Sigmoid colon (tissue), 6 donors: ENCODE measurements at regions not wholly inside any gene's neighbourhood (a gene's known extent, or its start where the extent isn't known, plus 50 kb on each side); places are given as distances from the start of the nearest gene placed in this dataset.

Experiments
- DNase-seq: peaks from one replicate; pipeline ENCODE4 v3.0.0-alpha.2; 2019
- H3K27ac ChIP-seq, 4 donors: fragments of 200-600 bp; sonication (generic); one replicate each; pipeline ENCODE4 v1.5.1; 2016 to 2019; ENCODE audit warnings: mild to moderate bottlenecking in 1 of 4
- H3K27me3 ChIP-seq, 3 donors: fragments of 200-600 bp; sonication (generic); one replicate each; pipeline ENCODE4 v1.5.1; 2019; ENCODE audit warnings: mild to moderate bottlenecking in 1 of 3
- H3K36me3 ChIP-seq, 4 donors: fragments of 200-600 bp; sonication (generic); one replicate each; pipeline ENCODE4 v1.5.1; 2016 to 2019
- H3K4me1 ChIP-seq, 4 donors: fragments of 200-600 bp; sonication (generic); one replicate each; pipeline ENCODE4 v1.5.1; 2017 to 2019
- H3K4me3 ChIP-seq, 4 donors: fragments of 200-600 bp; sonication (generic); one replicate each; pipeline ENCODE4 v1.5.1; 2017 to 2019; ENCODE audit warnings: mild to moderate bottlenecking in 2 of 4, moderate library complexity in 1 of 4
- H3K9me3 ChIP-seq, 4 donors: fragments of 200-600 bp in 3 of 4; sonication (generic) in 3 of 4; one replicate each; pipeline versions ENCODE4 v1.5.1 to v1.6.1; 2013 to 2019
- CTCF ChIP-seq, 4 experiments: fragments of 450-650 bp in 3 of 4; fragments of 200-600 bp in 1 of 4; IDR thresholded peaks; one replicate each; pipeline ENCODE4 v1.5.1; 2016 to 2019; ENCODE audit warnings: antibody characterized with exemption in 4 of 4, mild to moderate bottlenecking in 3 of 4, moderate library complexity in 2 of 4
- EP300 ChIP-seq, 4 donors: sonication (generic); formaldehyde crosslinking; IDR thresholded peaks; one replicate each; pipeline ENCODE4 v1.6.1; 2017; ENCODE audit warnings: antibody characterized with exemption in 4 of 4
- POLR2A ChIP-seq, 2 donors: fragments of 450-650 bp; IDR thresholded peaks; one replicate each; pipeline ENCODE4 v1.6.1; 2016; ENCODE audit warnings: antibody characterized with exemption in 2 of 2, mild to moderate bottlenecking in 2 of 2, moderate library complexity in 2 of 2
- POLR2AphosphoS5 ChIP-seq, 4 donors: sonication (generic); formaldehyde crosslinking; IDR thresholded peaks; one replicate each; pipeline ENCODE4 v1.6.1; 2017; ENCODE audit warnings: antibody characterized with exemption in 4 of 4
- WGBS, 2 donors: extraction: QIAGEN DNeasy Blood & Tissue Kit; methylation state at CpG; one replicate each; pipeline ENCODE4 v1.1.7; 2013; 5-methylcytosine and 5-hydroxymethylcytosine counted together
- intact Hi-C: fragments of 100-400 bp; cut with DNase I; formaldehyde crosslinking; loops from one replicate; pipeline ENCODE4 v1.15.1; 2023
- donor health status: healthy with polysubstance abuse.
- donor health status: healthy.

- peak overlapping the region; percentile 57 to 88 (median 74) for H3K27ac ChIP-seq
- no peaks in the 10 kb centered on the region for H3K36me3 ChIP-seq
- intact Hi-C loops = no loop called here
- WGBS, 2 donors = 59 to 68% methylated on average over 10 of the region's 10 CpGs
- H3K9me3 ChIP-seq = peaks cover 0 to 2% (median 0%) of the 10 kb centered on the region in 4 donors
- DNase-seq = peak; percentile 90
- H3K4me3 ChIP-seq = no peak overlapping the region
- TF ChIP-seq POLR2AphosphoS5 (IDR thresholded peaks at IDR 0.05) (peak; percentile 83 to 96 (median 92)), POLR2A (IDR thresholded peaks at IDR 0.05) (no peak), EP300 (IDR thresholded peaks at IDR 0.05) (peak; percentile 14 to 83 (median 68)), CTCF (IDR thresholded peaks at IDR 0.05) (no peak)
- H3K27me3 ChIP-seq = no peaks in the 10 kb centered on the region
- H3K4me1 ChIP-seq = peaks cover 0 to 59% (median 55%) of the 10 kb centered on the region in 4 donors
These were observed 159.2 kb upstream of the RAI14 start for GRCh38 chr5:34496701-34497469.

GRCh38 chr5:34497470-34497808 lies 158.7 kb upstream of the RAI14 start:
- 84 to 87% methylated on average over 3 of the region's 3 CpGs for WGBS, 2 donors
- Histone ChIP-seq H3K4me1 (peaks cover 0 to 65% (median 58%) of the 10 kb centered on the region in 4 donors), H3K4me3 (no peak overlapping the region), H3K27me3 (no peaks in the 10 kb centered on the region), H3K36me3 (no peaks in the 10 kb centered on the region), H3K27ac (peak overlapping the region; percentile 57 to 88 (median 74)), H3K9me3 (peaks cover 0 to 2% (median 0%) of the 10 kb centered on the region in 4 donors)
- intact Hi-C loops = no loop called here
- TF ChIP-seq EP300 (IDR thresholded peaks at IDR 0.05) (no peak), CTCF (IDR thresholded peaks at IDR 0.05) (no peak), POLR2AphosphoS5 (IDR thresholded peaks at IDR 0.05) (no peak), POLR2A (IDR thresholded peaks at IDR 0.05) (no peak)
- no peak for DNase-seq

- DNase-seq = no peak
These were observed 157.6 kb upstream of the RAI14 start for GRCh38 chr5:34498572-34498971.

GRCh38 chr5:34499001-34499734 lies 157.0 kb upstream of the RAI14 start:
- H3K27ac ChIP-seq = peak overlapping the region; percentile 69 to 88 (median 76)
- intact Hi-C loops = no loop called here
- 68 to 81% methylated on average over 5 of the region's 5 CpGs for WGBS, 2 donors
- no peak for DNase-seq
- no peaks in the 10 kb centered on the region for H3K27me3 ChIP-seq
- H3K9me3 ChIP-seq = no peaks in the 10 kb centered on the region
- no peaks in the 10 kb centered on the region for H3K36me3 ChIP-seq
- H3K4me1 ChIP-seq = peaks cover 0 to 82% (median 75%) of the 10 kb centered on the region in 4 donors
- no peak for TF ChIP-seq CTCF (IDR thresholded peaks at IDR 0.05)
- peak in 3 of 4 donors; percentile 54 to 60 (median 56) for TF ChIP-seq POLR2AphosphoS5 (IDR thresholded peaks at IDR 0.05)
- peak in 1 of 4 donors; percentile 42 for TF ChIP-seq EP300 (IDR thresholded peaks at IDR 0.05)
- no peak overlapping the region for H3K4me3 ChIP-seq

More at GRCh38 chr5:34498572-34498971, 157.6 kb upstream of the RAI14 start:
- Histone ChIP-seq H3K4me3 (no peak overlapping the region), H3K4me1 (peaks cover 0 to 76% (median 69%) of the 10 kb centered on the region in 4 donors), H3K36me3 (no peaks in the 10 kb centered on the region), H3K27me3 (no peaks in the 10 kb centered on the region), H3K9me3 (peaks cover 0 to under 1% (median 0%) of the 10 kb centered on the region in 4 donors), H3K27ac (peak overlapping the region; percentile 47 to 88 (median 74))
- TF ChIP-seq EP300 (IDR thresholded peaks at IDR 0.05) (no peak), POLR2A (IDR thresholded peaks at IDR 0.05) (no peak), POLR2AphosphoS5 (IDR thresholded peaks at IDR 0.05) (no peak), CTCF (IDR thresholded peaks at IDR 0.05) (no peak)
- WGBS, 2 donors = 62 to 64% methylated on average over 4 of the region's 4 CpGs
- intact Hi-C loops = no loop called here
